DND-41 (cell line): ENCODE measurements at regions not wholly inside any gene's neighbourhood (a gene's known extent, or its start where the extent isn't known, plus 50 kb on each side); places are given as distances from the start of the nearest gene placed in this dataset.

ENCODE experiments used
- EZH2 ChIP-seq: IDR thresholded peaks from 3 replicates; pipeline ENCODE4 v1.6.1; 2012; ENCODE audit warnings: borderline replicate concordance, low read depth, mild to moderate bottlenecking, moderate library complexity, low read length, inconsistent platforms; ENCODE audit not compliant: severe bottlenecking
- TF ChIP-seq, protein P1 (sequence below): IDR thresholded peaks from 2 replicates; pipeline ENCODE4 v1.5.1; 2012; ENCODE audit warnings: borderline replicate concordance, low read length, moderate library complexity, mild to moderate bottlenecking; ENCODE audit not compliant: poor library complexity, severe bottlenecking; ENCODE audit errors: extremely low read depth

DNA sequence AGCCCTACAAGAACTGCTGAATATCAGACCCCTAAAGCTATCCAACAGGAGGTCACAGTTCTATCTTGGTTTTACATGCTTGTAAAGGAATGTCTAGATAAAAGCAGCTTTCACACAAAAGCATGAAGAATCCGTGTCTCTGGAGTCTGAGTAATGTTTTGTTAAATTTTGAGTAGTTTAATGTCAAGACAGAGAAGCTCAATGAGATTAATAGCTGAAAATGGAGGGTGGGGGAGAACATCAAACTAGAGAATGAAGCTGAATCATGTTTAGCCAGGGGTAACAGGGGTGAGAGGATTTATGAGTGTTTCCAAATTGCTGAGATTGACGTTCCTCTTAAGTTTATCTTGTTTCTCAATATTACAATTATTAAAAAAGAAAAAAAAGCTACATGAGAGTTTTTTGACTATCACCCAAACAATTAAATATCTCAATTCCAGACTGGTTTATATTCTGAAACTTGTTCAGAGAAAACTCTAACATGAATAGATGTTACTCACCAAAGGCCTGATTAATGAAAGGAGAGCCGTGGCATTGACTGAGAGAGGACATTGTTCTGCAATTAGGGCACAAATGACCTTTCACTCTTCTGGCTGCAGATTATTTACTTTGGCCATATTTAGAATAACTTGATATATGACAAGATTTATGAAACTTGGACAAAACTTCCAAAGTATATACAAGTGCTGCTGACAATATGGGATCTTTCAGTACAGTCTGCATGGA, 266.4 kb upstream of the ETAA1 start:
- TF ChIP-seq, protein P1, sequence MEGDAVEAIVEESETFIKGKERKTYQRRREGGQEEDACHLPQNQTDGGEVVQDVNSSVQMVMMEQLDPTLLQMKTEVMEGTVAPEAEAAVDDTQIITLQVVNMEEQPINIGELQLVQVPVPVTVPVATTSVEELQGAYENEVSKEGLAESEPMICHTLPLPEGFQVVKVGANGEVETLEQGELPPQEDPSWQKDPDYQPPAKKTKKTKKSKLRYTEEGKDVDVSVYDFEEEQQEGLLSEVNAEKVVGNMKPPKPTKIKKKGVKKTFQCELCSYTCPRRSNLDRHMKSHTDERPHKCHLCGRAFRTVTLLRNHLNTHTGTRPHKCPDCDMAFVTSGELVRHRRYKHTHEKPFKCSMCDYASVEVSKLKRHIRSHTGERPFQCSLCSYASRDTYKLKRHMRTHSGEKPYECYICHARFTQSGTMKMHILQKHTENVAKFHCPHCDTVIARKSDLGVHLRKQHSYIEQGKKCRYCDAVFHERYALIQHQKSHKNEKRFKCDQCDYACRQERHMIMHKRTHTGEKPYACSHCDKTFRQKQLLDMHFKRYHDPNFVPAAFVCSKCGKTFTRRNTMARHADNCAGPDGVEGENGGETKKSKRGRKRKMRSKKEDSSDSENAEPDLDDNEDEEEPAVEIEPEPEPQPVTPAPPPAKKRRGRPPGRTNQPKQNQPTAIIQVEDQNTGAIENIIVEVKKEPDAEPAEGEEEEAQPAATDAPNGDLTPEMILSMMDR = no peak
- no peak for TF ChIP-seq EZH2
